SK-N-SH (cell line): ENCODE measurements at regions not wholly inside any gene's neighbourhood (a gene's known extent, or its start where the extent isn't known, plus 50 kb on each side); places are given as distances from the start of the nearest gene placed in this dataset.

Experiments used
- CTCF ChIA-PET: fragments of 300-600, 350-600 bp; formaldehyde crosslinking; extraction: SDS; loops from one replicate; lab custom pipeline; 2021; lab: Yijun Ruan, JAX
- POLR2A ChIA-PET: fragments of 350-600 bp; sonication (Branson Sonifier 250); formaldehyde crosslinking; extraction: SDS; loops from one replicate; lab custom pipeline; 2020; ENCODE audit warnings: antibody characterized with exemption, inconsistent platforms; lab: Yijun Ruan, JAX
- DNase-seq: peaks from one replicate; pipeline ENCODE4 v3.0.0; 2012
- H2AFZ ChIP-seq: fragments of 200-600 bp; sonication (generic); 2 replicates; pipeline ENCODE4 v1.8.1; 2016; ENCODE audit warnings: antibody characterized with exemption, mild to moderate bottlenecking, low read depth
- H3F3A ChIP-seq: fragments of 200-600 bp; sonication (generic); replicated peaks from 2 replicates; pipeline ENCODE3; 2016; ENCODE audit warnings: antibody characterized with exemption, mild to moderate bottlenecking; ENCODE audit not compliant: insufficient read depth
- H3K27ac ChIP-seq, 2 experiments: fragments of 200-500 bp in 1 of 2; fragments of 200-600 bp in 1 of 2; sonication (Bioruptor generic) in 1 of 2; sonication (generic), shearing (Covaris generic) in 1 of 2; 2 replicates each; pipeline versions ENCODE4 v1.5.1 to v1.6.1; 2014 to 2016; ENCODE audit warnings: low read depth in 2 of 2, inconsistent platforms in 1 of 2, low read length in 1 of 2, mild to moderate bottlenecking in 1 of 2, mixed read lengths in 1 of 2
- H3K27me3 ChIP-seq: fragments of 200-600 bp; sonication (generic), shearing (Covaris generic); 2 replicates; pipeline ENCODE4 v1.6.1; 2016; ENCODE audit warnings: mixed run types; ENCODE audit not compliant: insufficient read depth
- H3K36me3 ChIP-seq, 2 experiments: fragments of 200-500 bp in 1 of 2; fragments of 200-600 bp in 1 of 2; sonication (Bioruptor generic) in 1 of 2; sonication (generic) in 1 of 2; replicated peaks in 1 of 2; 2 replicates each; pipeline versions ENCODE3 to v1.5.1; 2014 to 2016; ENCODE audit warnings: low read length in 1 of 2, mild to moderate bottlenecking in 1 of 2; ENCODE audit not compliant: insufficient read depth in 2 of 2, control insufficient read depth in 1 of 2
- H3K4me1 ChIP-seq, 2 experiments: fragments of 200-500 bp in 1 of 2; fragments of 200-600 bp in 1 of 2; sonication (Bioruptor generic) in 1 of 2; sonication (generic), shearing (Covaris generic) in 1 of 2; 2 replicates each; pipeline versions ENCODE4 v1.5.1 to v1.6.1; 2014 to 2016; ENCODE audit warnings: low read depth in 1 of 2, low read length in 1 of 2, mixed run types in 1 of 2; ENCODE audit not compliant: insufficient read depth in 2 of 2, control insufficient read depth in 1 of 2
- H3K4me2 ChIP-seq: fragments of 200-600 bp; sonication (generic), shearing (Covaris generic); 2 replicates; pipeline ENCODE4 v1.6.1; 2017; ENCODE audit warnings: mixed run types
- H3K4me3 ChIP-seq, 2 experiments: fragments of 200-500 bp in 1 of 2; fragments of 200-600 bp in 1 of 2; sonication (Bioruptor generic) in 1 of 2; sonication (generic), shearing (Covaris generic) in 1 of 2; 2 replicates each; pipeline versions ENCODE4 v1.5.1 to v1.8.1; 2014 to 2016; ENCODE audit warnings: low read depth in 2 of 2, inconsistent platforms in 1 of 2, low read length in 1 of 2, mild to moderate bottlenecking in 1 of 2, mixed read lengths in 1 of 2, moderate library complexity in 1 of 2
- H3K79me2 ChIP-seq: fragments of 200-600 bp; sonication (generic); 2 replicates; pipeline ENCODE4 v1.8.1; 2017; ENCODE audit warnings: mild to moderate bottlenecking; ENCODE audit not compliant: insufficient read depth
- H3K9ac ChIP-seq: fragments of 200-600 bp; sonication (generic); 2 replicates; pipeline ENCODE4 v1.6.1; 2017; ENCODE audit warnings: mixed run types
- H3K9me2 ChIP-seq: fragments of 200-600 bp; sonication (generic); 2 replicates; pipeline ENCODE4 v1.6.1; 2017; ENCODE audit warnings: mixed run types
- H3K9me3 ChIP-seq: fragments of 200-600 bp; sonication (generic); 2 replicates; pipeline ENCODE4 v1.6.1; 2017; ENCODE audit warnings: mixed run types, mild to moderate bottlenecking, moderate library complexity
- H4K20me1 ChIP-seq: fragments of 200-600 bp; sonication (generic); 2 replicates; pipeline ENCODE4 v1.6.1; 2017; ENCODE audit warnings: mild to moderate bottlenecking, mixed run types; ENCODE audit not compliant: insufficient read depth
- CHD2 ChIP-seq: fragments of 150-350 bp; IDR thresholded peaks from 2 replicates; pipeline ENCODE4 v1.6.1; 2018; ENCODE audit warnings: low read length; ENCODE audit not compliant: partially characterized antibody
- ELF1 ChIP-seq: IDR thresholded peaks from 2 replicates; pipeline ENCODE4 v1.4.0; 2012
- EP300 ChIP-seq, 2 experiments: IDR thresholded peaks; 2 replicates each; pipeline versions ENCODE4 v1.4.0 to v1.6.1; 2012; ENCODE audit warnings: borderline replicate concordance in 1 of 2, low read depth in 1 of 2, low read length in 1 of 2
- FOSL2 ChIP-seq: IDR thresholded peaks from 2 replicates; pipeline ENCODE4 v1.4.0; 2012; ENCODE audit warnings: low read depth, mild to moderate bottlenecking, moderate library complexity, borderline replicate concordance
- FOXM1 ChIP-seq: IDR thresholded peaks from 2 replicates; pipeline ENCODE4 v1.4.0; 2012; ENCODE audit warnings: low read depth, mild to moderate bottlenecking
- GATA2 ChIP-seq: sonication (generic); formaldehyde crosslinking; IDR thresholded peaks from 2 replicates; pipeline ENCODE4 v1.5.0; 2020; ENCODE audit warnings: mild to moderate bottlenecking, missing genetic modification reagents
- JUND ChIP-seq: IDR thresholded peaks from 2 replicates; pipeline ENCODE4 v1.4.0; 2012
- MXI1 ChIP-seq: IDR thresholded peaks from 2 replicates; pipeline ENCODE4 v1.6.1; 2012; ENCODE audit warnings: mild to moderate bottlenecking, low read depth, low read length, improper control_type of control experiment
- NRF1 ChIP-seq: IDR thresholded peaks from 2 replicates; pipeline ENCODE4 v1.6.1; 2012; ENCODE audit warnings: low read depth, mild to moderate bottlenecking, low read length
- POLR2AphosphoS5 ChIP-seq: IDR thresholded peaks from 2 replicates; pipeline ENCODE4 v1.6.1; 2012; ENCODE audit warnings: low read depth, low read length
- RCOR1 ChIP-seq: fragments of 150-350 bp; IDR thresholded peaks from 2 replicates; pipeline ENCODE4 v1.6.1; 2017; ENCODE audit warnings: antibody characterized with exemption, low read length
- RFX5 ChIP-seq: IDR thresholded peaks from 2 replicates; pipeline ENCODE4 v1.6.1; 2012; ENCODE audit warnings: mild to moderate bottlenecking, improper control_type of control experiment, low read length
- RXRA ChIP-seq: IDR thresholded peaks from 2 replicates; pipeline ENCODE4 v1.4.0; 2012; ENCODE audit warnings: low read depth, mild to moderate bottlenecking, borderline replicate concordance
- SMC3 ChIP-seq: IDR thresholded peaks from 2 replicates; pipeline ENCODE4 v1.6.1; 2012; ENCODE audit warnings: low read depth, low read length, improper control_type of control experiment
- TAF1 ChIP-seq: IDR thresholded peaks from 2 replicates; pipeline ENCODE4 v1.6.1; 2012; ENCODE audit warnings: low read depth, mild to moderate bottlenecking, low read length, moderate library complexity, borderline replicate concordance
- TCF12 ChIP-seq: IDR thresholded peaks from 2 replicates; pipeline ENCODE4 v1.4.0; 2012
- TEAD4 ChIP-seq: IDR thresholded peaks from 2 replicates; pipeline ENCODE4 v1.4.0; 2012; ENCODE audit warnings: mild to moderate bottlenecking, borderline replicate concordance; ENCODE audit not compliant: insufficient read depth
- USF2 ChIP-seq: fragments of 150-350 bp; IDR thresholded peaks from 2 replicates; pipeline ENCODE4 v1.6.1; 2017; ENCODE audit warnings: antibody characterized with exemption, low read length, low read depth, borderline replicate concordance
- WGBS: methylation state at CpG from one replicate; pipeline ENCODE4 v1.1.6; 2017; ENCODE audit warnings: low lambda C conversion rate; 5-methylcytosine and 5-hydroxymethylcytosine counted together
- TF ChIP-seq, protein P1 (sequence below): IDR thresholded peaks from 2 replicates; pipeline ENCODE4 v1.4.0; 2012; ENCODE audit warnings: low read depth, borderline replicate concordance

- 56% methylated on average over 4 of the region's 4 CpGs for WGBS
- Histone ChIP-seq H3K4me2 (no peak overlapping the region), H3K9me2 (no peaks in the 10 kb centered on the region), H3K27me3 (peaks cover 23% of the 10 kb centered on the region; the same call in 1 of the 2 replicates), H3K36me3 (no peaks in the 10 kb centered on the region), H3K4me3 (no peak overlapping the region), H4K20me1 (no peaks in the 10 kb centered on the region), H3K27ac (no peak overlapping the region), H3K4me1 (no peaks in the 10 kb centered on the region; a peak in 1 of 4 replicates), H3K9ac (no peak overlapping the region), H3K9me3 (no peaks in the 10 kb centered on the region), H3K79me2 (no peaks in the 10 kb centered on the region), H2AFZ (no peak overlapping the region), H3F3A (no peaks in the 10 kb centered on the region)
- DNase-seq, result no peak
- POLR2A ChIA-PET, result no interaction called here
- CTCF ChIA-PET, result interaction anchor here (1.2 to 3.5 kb wide), 3 partner anchors 17 to 465 kb away, joined by 4 to 14 read pairs (median 10); no protein-coding TSS in a partner anchor
- TF ChIP-seq FOXM1 (no peak), JUND (no peak), RXRA (no peak), FOSL2 (no peak), POLR2AphosphoS5 (no peak), RFX5 (no peak), MXI1 (no peak), NRF1 (no peak), TAF1 (no peak), ELF1 (no peak), USF2 (no peak), SMC3 (no peak), RCOR1 (no peak), TEAD4 (no peak)
- TF ChIP-seq, protein P1, sequence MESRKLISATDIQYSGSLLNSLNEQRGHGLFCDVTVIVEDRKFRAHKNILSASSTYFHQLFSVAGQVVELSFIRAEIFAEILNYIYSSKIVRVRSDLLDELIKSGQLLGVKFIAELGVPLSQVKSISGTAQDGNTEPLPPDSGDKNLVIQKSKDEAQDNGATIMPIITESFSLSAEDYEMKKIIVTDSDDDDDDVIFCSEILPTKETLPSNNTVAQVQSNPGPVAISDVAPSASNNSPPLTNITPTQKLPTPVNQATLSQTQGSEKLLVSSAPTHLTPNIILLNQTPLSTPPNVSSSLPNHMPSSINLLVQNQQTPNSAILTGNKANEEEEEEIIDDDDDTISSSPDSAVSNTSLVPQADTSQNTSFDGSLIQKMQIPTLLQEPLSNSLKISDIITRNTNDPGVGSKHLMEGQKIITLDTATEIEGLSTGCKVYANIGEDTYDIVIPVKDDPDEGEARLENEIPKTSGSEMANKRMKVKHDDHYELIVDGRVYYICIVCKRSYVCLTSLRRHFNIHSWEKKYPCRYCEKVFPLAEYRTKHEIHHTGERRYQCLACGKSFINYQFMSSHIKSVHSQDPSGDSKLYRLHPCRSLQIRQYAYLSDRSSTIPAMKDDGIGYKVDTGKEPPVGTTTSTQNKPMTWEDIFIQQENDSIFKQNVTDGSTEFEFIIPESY, result no peak
Measured at GRCh38 chr11:19536131-19536530, 176.5 kb upstream of the NAV2 start.

DNA sequence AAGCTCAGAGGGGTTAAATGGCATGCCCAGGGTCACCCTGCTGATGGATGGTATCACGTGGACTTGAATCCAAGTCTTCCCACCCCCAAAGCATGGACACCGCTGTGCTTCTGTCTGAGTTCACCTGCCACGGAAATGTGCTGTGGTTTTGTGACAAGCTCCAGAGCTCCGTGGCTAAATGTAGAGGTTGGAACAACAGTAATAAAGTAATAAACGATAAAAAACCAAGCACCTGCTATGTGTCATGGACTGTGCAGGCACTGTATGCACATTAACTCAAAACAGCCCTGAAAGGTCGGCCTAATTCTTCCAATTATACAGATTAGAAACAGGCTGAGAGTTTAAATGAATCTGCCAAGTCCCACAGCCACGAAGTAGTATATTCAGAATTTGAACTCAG, 182.1 kb upstream of the NAV2 start:
- H3K4me3 ChIP-seq, result no peak overlapping the region
- WGBS, result 6% methylated on average over 7 of the region's 7 CpGs
- CTCF ChIA-PET, result interaction anchor here (0.6 to 1.1 kb wide), 5 partner anchors 19 to 825 kb away, joined by 3 to 9 read pairs (median 3); no protein-coding TSS in a partner anchor

More for the DNA sequence above, 182.1 kb upstream of the NAV2 start:
- no peak overlapping the region for H3K27ac ChIP-seq
- TF ChIP-seq EP300 (IDR thresholded peaks at IDR 0.05; ENCODE audit: borderline replicate concordance in 1 of 2, low read depth in 1 of 2, low read length in 1 of 2) (peak in 1 of 2 experiments; percentile 82; a peak in 2 of 4 replicates), FOSL2 (no peak), TCF12 (peak; percentile 17; the same call in 1 of the 2 replicates), RCOR1 (peak; percentile 95), GATA2 (CRISPR knock-in tag) (peak; percentile 68), CHD2 (peak; percentile 47)
- TF ChIP-seq, protein P1, result no peak
- TF ChIP-seq, all 33 proteins: peak for 5
- Histone ChIP-seq H3K36me3 (no peaks in the 10 kb centered on the region), H3K27me3 (peaks cover 47% of the 10 kb centered on the region), H3K9me2 (no peaks in the 10 kb centered on the region), H3K4me1 (peaks cover 0 to 8% of the 10 kb centered on the region in 2 experiments; a peak in 2 of 4 replicates), H3K79me2 (no peaks in the 10 kb centered on the region), H3K4me2 (no peak overlapping the region), H3F3A (no peaks in the 10 kb centered on the region), H3K9ac (no peak overlapping the region), H2AFZ (no peak overlapping the region), H4K20me1 (no peaks in the 10 kb centered on the region), H3K9me3 (no peaks in the 10 kb centered on the region)
- DNase-seq, result peak; percentile 53
- POLR2A ChIA-PET, result no interaction called here
